ENCODE measurements at regions not wholly inside any gene's neighbourhood (a gene's known extent, or its start where the extent isn't known, plus 50 kb on each side); places are given as distances from the start of the nearest gene placed in this dataset.

- TF ChIP-seq CTCF (conservative IDR thresholded peaks at IDR 0.05; ENCODE audit: low read length): no peak
- DNase-seq (ENCODE audit: low read depth): no peak
- no peak overlapping the region for H3K4me3 ChIP-seq (ENCODE audit: low read length)
Measured at GRCh38 chr2:43106559-43107527, 119.6 kb downstream of the ZFP36L2 start.

GRCh38 chr2:43105586-43106558 lies 120.5 kb downstream of the ZFP36L2 start:
- no peak overlapping the region for H3K4me3 ChIP-seq (ENCODE audit: low read length)
- TF ChIP-seq CTCF (conservative IDR thresholded peaks at IDR 0.05; ENCODE audit: low read length): peak; percentile 53
- DNase-seq (ENCODE audit: low read depth): peak; percentile 68

- TF ChIP-seq CTCF (conservative IDR thresholded peaks at IDR 0.05; ENCODE audit: low read length): no peak
- DNase-seq (ENCODE audit: low read depth): no peak
- H3K4me3 ChIP-seq (ENCODE audit: low read length): no peak overlapping the region
Measured at GRCh38 chr2:43104763-43105162, 121.6 kb downstream of the ZFP36L2 start.

GRCh38 chr2:43104106-43104505 lies 122.3 kb downstream of the ZFP36L2 start:
- no peak overlapping the region for H3K4me3 ChIP-seq (ENCODE audit: low read length)
- no peak for TF ChIP-seq CTCF (conservative IDR thresholded peaks at IDR 0.05; ENCODE audit: low read length)
- DNase-seq (ENCODE audit: low read depth): no peak

GRCh38 chr2:43103093-43103404 lies 123.4 kb downstream of the ZFP36L2 start:
- no peak overlapping the region for H3K4me3 ChIP-seq (ENCODE audit: low read length)
- DNase-seq (ENCODE audit: low read depth): no peak
- TF ChIP-seq CTCF (conservative IDR thresholded peaks at IDR 0.05; ENCODE audit: low read length): no peak

GRCh38 chr2:43102366-43103092 lies 123.9 kb downstream of the ZFP36L2 start:
- no peak overlapping the region for H3K4me3 ChIP-seq (ENCODE audit: low read length)
- DNase-seq (ENCODE audit: low read depth): peak; percentile 44
- no peak for TF ChIP-seq CTCF (conservative IDR thresholded peaks at IDR 0.05; ENCODE audit: low read length)
